ENCODE measurements at regions not wholly inside any gene's neighbourhood (a gene's known extent, or its start where the extent isn't known, plus 50 kb on each side); places are given as distances from the start of the nearest gene placed in this dataset.

DNA sequence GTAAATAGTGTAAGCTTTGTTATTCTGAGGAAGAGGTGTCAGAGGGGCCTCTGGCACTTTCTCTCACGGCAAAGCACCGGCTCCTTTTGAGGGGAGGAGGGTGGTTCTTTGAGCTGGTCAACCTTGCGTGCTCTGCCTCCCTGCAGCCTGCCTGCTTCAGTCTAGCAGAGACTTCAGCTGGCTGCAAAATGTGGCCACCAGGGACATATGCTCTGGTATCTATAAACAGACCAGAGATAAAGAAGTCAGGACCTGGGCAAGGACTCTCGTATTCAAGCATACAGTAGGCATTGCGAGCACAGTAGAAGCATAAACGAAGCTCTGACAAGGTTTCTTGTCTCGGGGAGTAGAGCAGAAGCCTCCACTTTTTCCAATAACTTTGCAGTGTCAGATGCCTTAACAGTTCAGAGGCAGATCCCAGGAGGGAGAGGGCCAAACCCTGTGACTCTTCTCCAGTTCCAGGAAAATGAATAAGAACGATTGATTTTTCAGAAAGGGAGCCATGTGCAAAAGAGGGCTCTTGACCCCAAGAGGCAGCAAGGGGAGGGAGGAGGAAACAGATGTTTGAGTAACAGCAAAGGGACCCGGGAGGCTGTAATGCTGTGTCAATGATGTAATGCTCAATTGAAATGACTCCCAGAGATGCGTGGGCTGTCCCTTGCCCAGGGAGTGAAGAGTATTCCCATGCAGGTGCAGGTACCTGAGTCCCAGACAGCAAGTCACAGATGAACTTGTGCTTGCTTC is 57.9 kb upstream of the TEX13D start:
- Histone ChIP-seq H3K4me3 (no peak overlapping the region), H3K27ac (peak overlapping the region in 2 of 21 experiments; percentile 14 to 35)

DNA sequence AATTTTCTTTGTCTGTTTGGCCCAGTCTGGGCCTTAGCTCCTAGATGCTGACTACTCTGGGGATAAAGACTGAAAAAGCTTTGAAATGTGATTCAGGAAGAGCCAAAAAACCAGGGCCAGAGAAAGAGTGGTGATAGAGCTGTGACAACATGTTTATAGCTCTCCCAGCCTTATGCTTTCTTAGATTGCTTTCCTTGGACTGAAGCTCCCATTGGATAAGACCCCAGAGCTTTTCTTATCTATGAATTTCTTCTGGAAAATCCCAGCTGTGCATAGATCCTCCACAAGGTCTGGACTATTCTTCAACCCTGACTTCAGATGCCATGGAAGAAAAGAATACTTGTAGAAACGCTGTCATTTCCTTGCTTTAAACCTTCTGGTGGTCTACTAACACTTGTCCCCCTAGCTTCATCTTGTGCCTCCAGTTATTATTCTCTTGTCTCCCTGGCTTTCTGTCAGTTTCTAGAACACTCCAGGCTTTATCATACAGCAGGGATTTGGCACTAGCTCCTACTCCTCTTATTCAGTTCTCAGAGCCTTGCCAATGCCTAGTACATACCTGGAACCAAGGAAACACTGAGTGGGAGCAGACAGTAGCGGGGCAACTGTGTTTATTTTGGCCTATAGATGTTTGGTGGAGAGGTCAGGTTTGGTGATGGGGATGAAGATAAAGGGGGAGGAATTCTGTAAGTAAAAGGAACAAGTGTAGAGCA is 57.1 kb upstream of the TEX13D start:
- peak overlapping the region in 1 of 21 experiments; percentile 35 for H3K27ac ChIP-seq
- no peak overlapping the region for H3K4me3 ChIP-seq

DNA sequence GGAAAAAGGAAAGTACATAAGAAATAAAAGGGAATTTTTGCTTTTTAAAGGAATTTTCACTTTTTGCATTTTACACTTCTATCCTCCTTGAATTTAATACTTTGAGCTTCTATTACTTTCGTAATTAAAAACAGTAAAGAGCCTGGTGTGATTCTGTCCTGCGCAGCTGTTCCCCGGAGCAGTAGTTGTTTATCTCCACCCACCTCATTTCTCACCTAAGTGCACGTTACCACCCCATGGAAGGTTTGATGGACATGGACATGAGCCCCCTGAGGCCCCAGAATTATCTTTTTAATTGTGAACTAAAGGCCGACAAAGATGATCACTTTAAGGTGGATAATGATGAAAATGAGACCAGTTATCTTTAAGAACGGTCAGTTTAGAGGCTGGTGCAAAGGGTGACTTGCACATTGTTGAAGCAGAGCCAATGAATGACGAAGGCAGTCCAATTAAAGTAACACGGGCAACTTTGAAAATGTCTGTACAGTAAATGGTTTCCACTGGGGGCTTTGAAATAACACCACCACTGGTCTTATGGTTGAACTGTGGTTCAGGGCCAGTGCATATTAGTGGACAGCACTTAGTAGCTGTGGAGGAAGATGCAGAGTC is 52.1 kb upstream of the TEX13D start:
- no peak overlapping the region for H3K27ac ChIP-seq
- H3K4me3 ChIP-seq, result no peak overlapping the region

DNA sequence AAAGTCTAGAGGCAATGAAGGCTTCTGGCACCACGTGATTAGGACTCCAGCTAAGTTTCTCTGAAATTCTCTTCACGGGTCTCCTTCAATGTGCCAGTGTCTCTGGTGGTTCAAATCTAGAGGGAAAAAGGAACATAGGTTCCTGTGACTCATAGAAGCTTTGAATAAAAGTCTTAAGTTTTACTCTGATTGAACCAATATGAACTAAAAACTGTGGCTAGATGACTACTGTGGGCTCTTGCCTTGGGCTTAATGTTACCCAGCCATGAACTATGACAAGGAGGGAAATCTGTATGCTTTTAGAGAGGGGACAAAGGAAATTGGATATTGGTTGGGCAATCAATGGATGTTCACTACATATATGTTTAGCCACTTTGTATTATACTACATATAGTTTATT is 49.9 kb upstream of the TEX13D start:
- no peak overlapping the region for H3K4me3 ChIP-seq
- no peak overlapping the region for H3K27ac ChIP-seq

Data from skin epidermis (tissue), 12 donors.